HepG2 (cell line): ENCODE measurements at regions not wholly inside any gene's neighbourhood (a gene's known extent, or its start where the extent isn't known, plus 50 kb on each side); places are given as distances from the start of the nearest gene placed in this dataset.

ENCODE experiments used
- FOXK2 ChIP-seq: fragments of 450-650 bp; IDR thresholded peaks from 2 replicates; pipeline ENCODE4 v1.6.1; 2016
- SP2 ChIP-seq: sonication (generic); formaldehyde crosslinking; IDR thresholded peaks from 2 replicates; pipeline ENCODE4 v1.5.1; 2020; ENCODE audit warnings: mild to moderate bottlenecking, missing genetic modification reagents
- TCF7 ChIP-seq: sonication (generic); IDR thresholded peaks from 2 replicates; pipeline ENCODE4 v1.6.1; 2016; ENCODE audit warnings: antibody characterized with exemption, low read depth
- TF ChIP-seq, protein P1 (sequence below): sonication (generic); formaldehyde crosslinking; conservative IDR thresholded peaks from 2 replicates; pipeline ENCODE4 v1.5.0; 2020; ENCODE audit warnings: missing genetic modification reagents
- TF ChIP-seq, protein P2 (sequence below): sonication (generic); formaldehyde crosslinking; IDR thresholded peaks from 2 replicates; pipeline ENCODE4 v1.4.0; 2020; ENCODE audit warnings: missing genetic modification reagents, borderline replicate concordance

GRCh38 chr1:17916702-17917101, 161.6 kb downstream of the ACTL8 start:
- no peak for TF ChIP-seq FOXK2
- TF ChIP-seq, protein P1, sequence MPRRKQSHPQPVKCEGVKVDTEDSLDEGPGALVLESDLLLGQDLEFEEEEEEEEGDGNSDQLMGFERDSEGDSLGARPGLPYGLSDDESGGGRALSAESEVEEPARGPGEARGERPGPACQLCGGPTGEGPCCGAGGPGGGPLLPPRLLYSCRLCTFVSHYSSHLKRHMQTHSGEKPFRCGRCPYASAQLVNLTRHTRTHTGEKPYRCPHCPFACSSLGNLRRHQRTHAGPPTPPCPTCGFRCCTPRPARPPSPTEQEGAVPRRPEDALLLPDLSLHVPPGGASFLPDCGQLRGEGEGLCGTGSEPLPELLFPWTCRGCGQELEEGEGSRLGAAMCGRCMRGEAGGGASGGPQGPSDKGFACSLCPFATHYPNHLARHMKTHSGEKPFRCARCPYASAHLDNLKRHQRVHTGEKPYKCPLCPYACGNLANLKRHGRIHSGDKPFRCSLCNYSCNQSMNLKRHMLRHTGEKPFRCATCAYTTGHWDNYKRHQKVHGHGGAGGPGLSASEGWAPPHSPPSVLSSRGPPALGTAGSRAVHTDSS (CRISPR knock-in tag) = no peak
- TF ChIP-seq TCF7 = no peak
- TF ChIP-seq, protein P2, sequence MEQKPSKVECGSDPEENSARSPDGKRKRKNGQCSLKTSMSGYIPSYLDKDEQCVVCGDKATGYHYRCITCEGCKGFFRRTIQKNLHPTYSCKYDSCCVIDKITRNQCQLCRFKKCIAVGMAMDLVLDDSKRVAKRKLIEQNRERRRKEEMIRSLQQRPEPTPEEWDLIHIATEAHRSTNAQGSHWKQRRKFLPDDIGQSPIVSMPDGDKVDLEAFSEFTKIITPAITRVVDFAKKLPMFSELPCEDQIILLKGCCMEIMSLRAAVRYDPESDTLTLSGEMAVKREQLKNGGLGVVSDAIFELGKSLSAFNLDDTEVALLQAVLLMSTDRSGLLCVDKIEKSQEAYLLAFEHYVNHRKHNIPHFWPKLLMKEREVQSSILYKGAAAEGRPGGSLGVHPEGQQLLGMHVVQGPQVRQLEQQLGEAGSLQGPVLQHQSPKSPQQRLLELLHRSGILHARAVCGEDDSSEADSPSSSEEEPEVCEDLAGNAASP = no peak
- no peak for TF ChIP-seq SP2 (CRISPR knock-in tag)
